ENCODE measurements at regions not wholly inside any gene's neighbourhood (a gene's known extent, or its start where the extent isn't known, plus 50 kb on each side); places are given as distances from the start of the nearest gene placed in this dataset.

GRCh38 chr6:2434912-2435311 is 189.5 kb upstream of the GMDS start:
- no peak for DNase-seq
- no peak overlapping the region for H3K4me3 ChIP-seq (ENCODE audit: low read depth, low read length)
- H3K4me1 ChIP-seq = no peaks in the 10 kb centered on the region
- H3K36me3 ChIP-seq = no peaks in the 10 kb centered on the region
- H3K9me3 ChIP-seq = no peaks in the 10 kb centered on the region
- TF ChIP-seq CTCF (IDR thresholded peaks at IDR 0.05; ENCODE audit: low read depth, low read length) = no peak
- H3K27me3 ChIP-seq = peaks cover 12% of the 10 kb centered on the region

- Histone ChIP-seq H3K9me3 (no peaks in the 10 kb centered on the region), H3K4me3 (ENCODE audit: low read depth, low read length) (no peak overlapping the region), H3K36me3 (no peaks in the 10 kb centered on the region), H3K4me1 (no peaks in the 10 kb centered on the region), H3K27me3 (peaks cover 6% of the 10 kb centered on the region)
- no peak for TF ChIP-seq CTCF (IDR thresholded peaks at IDR 0.05; ENCODE audit: low read depth, low read length)
- DNase-seq = no peak
Measured at GRCh38 chr6:2434116-2434515, 188.7 kb upstream of the GMDS start.

- DNase-seq = no peak
- no peaks in the 10 kb centered on the region for H3K9me3 ChIP-seq
- no peaks in the 10 kb centered on the region for H3K36me3 ChIP-seq
- H3K27me3 ChIP-seq = peaks cover 6% of the 10 kb centered on the region
- no peak overlapping the region for H3K4me3 ChIP-seq (ENCODE audit: low read depth, low read length)
- no peak for TF ChIP-seq CTCF (IDR thresholded peaks at IDR 0.05; ENCODE audit: low read depth, low read length)
- H3K4me1 ChIP-seq = no peaks in the 10 kb centered on the region
Measured at GRCh38 chr6:2433711-2434110, 188.3 kb upstream of the GMDS start.

GRCh38 chr6:2433266-2433665 is 187.9 kb upstream of the GMDS start:
- Histone ChIP-seq H3K36me3 (no peaks in the 10 kb centered on the region), H3K9me3 (no peaks in the 10 kb centered on the region), H3K27me3 (peaks cover 2% of the 10 kb centered on the region), H3K4me3 (ENCODE audit: low read depth, low read length) (no peak overlapping the region), H3K4me1 (no peaks in the 10 kb centered on the region)
- no peak for DNase-seq
- no peak for TF ChIP-seq CTCF (IDR thresholded peaks at IDR 0.05; ENCODE audit: low read depth, low read length)

- TF ChIP-seq CTCF (IDR thresholded peaks at IDR 0.05; ENCODE audit: low read depth, low read length) = no peak
- no peaks in the 10 kb centered on the region for H3K4me1 ChIP-seq
- no peaks in the 10 kb centered on the region for H3K36me3 ChIP-seq
- H3K9me3 ChIP-seq = no peaks in the 10 kb centered on the region
- DNase-seq = no peak
- no peaks in the 10 kb centered on the region; the same call in 1 of the 2 replicates for H3K27me3 ChIP-seq
- H3K4me3 ChIP-seq (ENCODE audit: low read depth, low read length) = no peak overlapping the region
Measured at GRCh38 chr6:2432292-2432691, 186.9 kb upstream of the GMDS start.

- no peak for TF ChIP-seq CTCF (IDR thresholded peaks at IDR 0.05; ENCODE audit: low read depth, low read length)
- H3K27me3 ChIP-seq = no peaks in the 10 kb centered on the region
- no peak for DNase-seq
Measured at GRCh38 chr6:2430612-2431011, 185.2 kb upstream of the GMDS start.

More at GRCh38 chr6:2430612-2431011, 185.2 kb upstream of the GMDS start:
- no peaks in the 10 kb centered on the region for H3K9me3 ChIP-seq
- H3K4me3 ChIP-seq (ENCODE audit: low read depth, low read length) = no peak overlapping the region
- no peaks in the 10 kb centered on the region for H3K4me1 ChIP-seq
- no peaks in the 10 kb centered on the region for H3K36me3 ChIP-seq
